Vagina (tissue), 2 donors: ENCODE measurements at regions not wholly inside any gene's neighbourhood (a gene's known extent, or its start where the extent isn't known, plus 50 kb on each side); places are given as distances from the start of the nearest gene placed in this dataset.

Experiments
- DNase-seq, 2 donors: peaks; one replicate each; pipeline ENCODE4 v3.0.0-alpha.2; 2017; ENCODE audit errors: extremely low spot score in 2 of 2
- H3K27ac ChIP-seq: fragments of 200-600 bp; sonication (generic); one replicate; pipeline ENCODE4 v1.5.1; 2019
- H3K27me3 ChIP-seq: fragments of 200-600 bp; sonication (generic); one replicate; pipeline ENCODE4 v1.5.1; 2019
- H3K36me3 ChIP-seq, 2 donors: fragments of 200-600 bp; sonication (generic); one replicate each; pipeline ENCODE4 v1.5.1; 2017 to 2019
- H3K4me1 ChIP-seq: fragments of 200-600 bp; sonication (generic); one replicate; pipeline ENCODE4 v1.5.1; 2019
- H3K4me3 ChIP-seq, 2 donors: fragments of 200-600 bp; sonication (generic); 1 replicate in 1 of 2; 2 replicates in 1 of 2; pipeline ENCODE4 v1.5.1; 2016 to 2019
- H3K9me3 ChIP-seq: fragments of 200-600 bp; sonication (generic); one replicate; pipeline ENCODE4 v1.5.1; 2019
- POLR2A ChIP-seq, 2 donors: fragments of 450-650 bp; IDR thresholded peaks; one replicate each; pipeline ENCODE4 v1.6.1; 2017; ENCODE audit warnings: antibody characterized with exemption in 2 of 2, mild to moderate bottlenecking in 2 of 2, moderate library complexity in 2 of 2
- POLR2AphosphoS5 ChIP-seq, 2 donors: sonication (generic); formaldehyde crosslinking; IDR thresholded peaks; one replicate each; pipeline ENCODE4 v1.9.0; 2017; ENCODE audit warnings: antibody characterized with exemption in 2 of 2, mild to moderate bottlenecking in 2 of 2, low read depth in 1 of 2; ENCODE audit not compliant: insufficient read depth in 1 of 2
- intact Hi-C: fragments of 100-400 bp; cut with DNase I; formaldehyde crosslinking; loops from one replicate; pipeline ENCODE4 v1.15.1; 2023
- TF ChIP-seq, protein P1 (sequence below), 3 experiments: fragments of 450-650 bp in 2 of 3; fragments of 200-600 bp in 1 of 3; sonication (generic) in 1 of 3; IDR thresholded peaks; one replicate each; pipeline ENCODE4 v1.5.1; 2017 to 2019; ENCODE audit warnings: antibody characterized with exemption in 3 of 3, mild to moderate bottlenecking in 2 of 3, moderate library complexity in 2 of 3

- no peak for DNase-seq
- H3K36me3 ChIP-seq: no peaks in the 10 kb centered on the region
- no peaks in the 10 kb centered on the region for H3K27me3 ChIP-seq
- intact Hi-C loops: no loop called here
- H3K9me3 ChIP-seq: no peaks in the 10 kb centered on the region
- H3K4me3 ChIP-seq: no peak overlapping the region
- no peak for TF ChIP-seq POLR2AphosphoS5 (IDR thresholded peaks at IDR 0.05; ENCODE audit: insufficient read depth in 1 of 2, low read depth in 1 of 2)
- TF ChIP-seq, protein P1, sequence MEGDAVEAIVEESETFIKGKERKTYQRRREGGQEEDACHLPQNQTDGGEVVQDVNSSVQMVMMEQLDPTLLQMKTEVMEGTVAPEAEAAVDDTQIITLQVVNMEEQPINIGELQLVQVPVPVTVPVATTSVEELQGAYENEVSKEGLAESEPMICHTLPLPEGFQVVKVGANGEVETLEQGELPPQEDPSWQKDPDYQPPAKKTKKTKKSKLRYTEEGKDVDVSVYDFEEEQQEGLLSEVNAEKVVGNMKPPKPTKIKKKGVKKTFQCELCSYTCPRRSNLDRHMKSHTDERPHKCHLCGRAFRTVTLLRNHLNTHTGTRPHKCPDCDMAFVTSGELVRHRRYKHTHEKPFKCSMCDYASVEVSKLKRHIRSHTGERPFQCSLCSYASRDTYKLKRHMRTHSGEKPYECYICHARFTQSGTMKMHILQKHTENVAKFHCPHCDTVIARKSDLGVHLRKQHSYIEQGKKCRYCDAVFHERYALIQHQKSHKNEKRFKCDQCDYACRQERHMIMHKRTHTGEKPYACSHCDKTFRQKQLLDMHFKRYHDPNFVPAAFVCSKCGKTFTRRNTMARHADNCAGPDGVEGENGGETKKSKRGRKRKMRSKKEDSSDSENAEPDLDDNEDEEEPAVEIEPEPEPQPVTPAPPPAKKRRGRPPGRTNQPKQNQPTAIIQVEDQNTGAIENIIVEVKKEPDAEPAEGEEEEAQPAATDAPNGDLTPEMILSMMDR (IDR thresholded peaks at IDR 0.05): no peak
- no peak for TF ChIP-seq POLR2A (IDR thresholded peaks at IDR 0.05)
- no peak overlapping the region for H3K27ac ChIP-seq
- H3K4me1 ChIP-seq: no peaks in the 10 kb centered on the region
Observed at GRCh38 chr2:152950126-152950525, 231.7 kb downstream of the ARL6IP6 start.

GRCh38 chr2:152944099-152944498 lies 225.7 kb downstream of the ARL6IP6 start:
- no peaks in the 10 kb centered on the region for H3K36me3 ChIP-seq
- no peaks in the 10 kb centered on the region for H3K4me1 ChIP-seq
- H3K4me3 ChIP-seq: no peak overlapping the region
- intact Hi-C loops: no loop called here
- no peak for DNase-seq
- no peaks in the 10 kb centered on the region for H3K27me3 ChIP-seq
- TF ChIP-seq, protein P1 (IDR thresholded peaks at IDR 0.05): no peak
- TF ChIP-seq POLR2A (IDR thresholded peaks at IDR 0.05) (no peak), POLR2AphosphoS5 (IDR thresholded peaks at IDR 0.05; ENCODE audit: insufficient read depth in 1 of 2, low read depth in 1 of 2) (no peak)
- no peak overlapping the region for H3K27ac ChIP-seq
- H3K9me3 ChIP-seq: no peaks in the 10 kb centered on the region

DNA sequence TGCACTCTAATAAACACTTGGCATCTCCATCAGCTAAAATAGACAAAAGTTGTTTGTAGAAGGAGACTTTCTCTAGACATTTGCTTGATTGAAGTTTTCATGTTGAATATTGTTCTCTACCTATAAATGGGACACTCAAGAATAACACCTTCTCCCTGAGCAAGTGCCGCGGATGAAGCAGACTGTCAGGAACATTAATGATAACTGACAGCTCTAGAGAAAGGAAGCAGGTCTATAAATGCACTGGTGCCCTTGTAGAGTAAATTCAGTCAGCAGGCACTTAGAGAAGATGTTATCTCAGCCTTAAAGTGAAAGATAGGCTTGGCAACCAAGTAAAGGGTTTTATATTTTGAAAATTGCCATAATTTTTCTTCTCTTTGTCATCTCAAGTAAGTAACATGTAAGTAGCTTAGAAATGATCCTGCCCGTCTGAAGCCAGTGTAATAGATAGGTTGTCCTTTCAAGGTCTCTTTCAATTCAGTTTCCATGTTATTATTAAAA lies 224.6 kb downstream of the ARL6IP6 start:
- Histone ChIP-seq H3K4me3 (no peak overlapping the region), H3K27me3 (no peaks in the 10 kb centered on the region), H3K36me3 (no peaks in the 10 kb centered on the region), H3K9me3 (no peaks in the 10 kb centered on the region), H3K27ac (no peak overlapping the region), H3K4me1 (no peaks in the 10 kb centered on the region)
- intact Hi-C loops: no loop called here
- no peak for DNase-seq
- TF ChIP-seq POLR2A (IDR thresholded peaks at IDR 0.05) (no peak), POLR2AphosphoS5 (IDR thresholded peaks at IDR 0.05; ENCODE audit: insufficient read depth in 1 of 2, low read depth in 1 of 2) (no peak)
- TF ChIP-seq, protein P1 (IDR thresholded peaks at IDR 0.05): no peak

GRCh38 chr2:152930501-152930900 lies 212.1 kb downstream of the ARL6IP6 start:
- intact Hi-C loops: no loop called here
- peaks cover 0 to 4% of the 10 kb centered on the region in 2 donors for H3K36me3 ChIP-seq
- H3K4me3 ChIP-seq: no peak overlapping the region
- no peak for TF ChIP-seq POLR2AphosphoS5 (IDR thresholded peaks at IDR 0.05; ENCODE audit: insufficient read depth in 1 of 2, low read depth in 1 of 2)
- TF ChIP-seq, protein P1 (IDR thresholded peaks at IDR 0.05): no peak
- no peak for TF ChIP-seq POLR2A (IDR thresholded peaks at IDR 0.05)
- no peaks in the 10 kb centered on the region for H3K27me3 ChIP-seq
- H3K27ac ChIP-seq: no peak overlapping the region
- H3K4me1 ChIP-seq: peaks cover 7% of the 10 kb centered on the region
- H3K9me3 ChIP-seq: no peaks in the 10 kb centered on the region
- DNase-seq: no peak

- TF ChIP-seq POLR2AphosphoS5 (IDR thresholded peaks at IDR 0.05; ENCODE audit: insufficient read depth in 1 of 2, low read depth in 1 of 2): no peak
- TF ChIP-seq POLR2A (IDR thresholded peaks at IDR 0.05): no peak
- TF ChIP-seq, protein P1 (IDR thresholded peaks at IDR 0.05): no peak
- Histone ChIP-seq H3K27me3 (no peaks in the 10 kb centered on the region), H3K4me1 (peaks cover 8% of the 10 kb centered on the region), H3K36me3 (peaks cover 0 to 4% of the 10 kb centered on the region in 2 donors), H3K27ac (no peak overlapping the region), H3K9me3 (no peaks in the 10 kb centered on the region), H3K4me3 (no peak overlapping the region)
- intact Hi-C loops: no loop called here
- DNase-seq: no peak
Observed at GRCh38 chr2:152929628-152930027, 211.2 kb downstream of the ARL6IP6 start.
